Neural crest cell (in vitro differentiated cells): ENCODE measurements at regions not wholly inside any gene's neighbourhood (a gene's known extent, or its start where the extent isn't known, plus 50 kb on each side); places are given as distances from the start of the nearest gene placed in this dataset.
"Not testable (repeated sequence)": the region's sequence is repeated elsewhere in the genome, so short reads cannot be mapped to it uniquely, and the experiment has no call there.

Experiments used
- DNase-seq: peaks from one replicate; pipeline ENCODE4 v3.0.0; 2021; ENCODE audit warnings: low read depth, mixed read lengths, low spot score
- H3K27ac Mint-ChIP-seq: one replicate; pipeline ENCODE4 v1.8.0; 2021; ENCODE audit warnings: mild to moderate bottlenecking, mixed read lengths; ENCODE audit not compliant: unreplicated experiment
- H3K27me3 Mint-ChIP-seq: 2 replicates; pipeline ENCODE4 v1.8.0; 2021; ENCODE audit warnings: low read depth, mild to moderate bottlenecking, mixed read lengths
- H3K36me3 Mint-ChIP-seq: 2 replicates; pipeline ENCODE4 v1.8.0; 2021; ENCODE audit warnings: low read depth, mild to moderate bottlenecking, mixed read lengths
- H3K4me1 Mint-ChIP-seq: 2 replicates; pipeline ENCODE4 v1.8.0; 2021; ENCODE audit warnings: mixed read lengths
- H3K4me3 Mint-ChIP-seq: one replicate; pipeline ENCODE4 v1.8.0; 2021; ENCODE audit warnings: mild to moderate bottlenecking, mixed read lengths
- H3K9me3 Mint-ChIP-seq: 2 replicates; pipeline ENCODE4 v1.8.0; 2021; ENCODE audit warnings: mixed read lengths

DNA sequence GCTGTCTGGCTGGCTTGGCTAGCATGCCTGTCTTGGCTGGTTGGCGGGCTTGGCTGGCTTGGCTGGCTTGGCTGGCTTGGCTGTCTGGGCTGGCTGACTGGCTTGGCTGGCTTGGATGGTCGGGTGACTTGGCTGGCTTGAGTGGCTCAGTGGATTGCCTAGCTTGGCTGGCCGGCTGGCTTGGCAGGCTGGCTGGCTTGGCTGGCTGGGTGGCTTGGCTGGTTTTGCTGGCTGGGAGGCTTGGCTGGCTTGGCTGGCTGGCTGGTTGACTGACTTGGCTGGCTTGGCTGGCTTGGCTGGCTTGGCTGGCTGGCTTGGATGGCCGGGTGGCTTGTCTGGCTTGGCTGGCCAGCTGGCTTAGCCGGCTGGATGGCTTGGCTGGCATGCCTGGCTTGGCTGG is 2828.4 kb downstream of the RPIA start:
- not testable (repeated sequence) for H3K9me3 Mint-ChIP-seq, H3K27ac Mint-ChIP-seq, DNase-seq, H3K4me3 Mint-ChIP-seq, H3K4me1 Mint-ChIP-seq, H3K27me3 Mint-ChIP-seq, H3K36me3 Mint-ChIP-seq

DNA sequence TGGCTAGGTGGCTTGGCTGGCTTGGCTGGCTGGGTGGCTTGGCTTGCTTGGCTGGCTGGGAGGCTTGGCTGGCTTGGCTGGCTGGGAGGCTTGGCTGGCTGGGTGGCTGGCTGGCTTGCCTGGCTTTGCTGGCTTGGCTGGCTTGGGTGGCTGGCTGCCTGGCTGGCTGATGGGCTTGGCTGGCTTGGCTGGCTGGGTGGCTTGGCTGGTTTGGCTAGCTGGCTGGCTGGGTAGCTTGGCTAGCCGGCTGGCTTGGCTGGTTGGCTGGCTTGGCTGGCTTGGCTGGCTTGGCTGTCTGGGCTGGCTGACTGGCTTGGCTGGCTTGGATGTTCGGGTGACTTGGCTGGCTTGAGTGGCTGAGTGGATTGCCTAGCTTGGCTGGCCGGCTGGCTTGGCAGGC is 2829.1 kb downstream of the RPIA start:
- H3K9me3 Mint-ChIP-seq, H3K4me1 Mint-ChIP-seq, DNase-seq, H3K36me3 Mint-ChIP-seq, H3K4me3 Mint-ChIP-seq, H3K27me3 Mint-ChIP-seq, H3K27ac Mint-ChIP-seq: not testable (repeated sequence)

DNA sequence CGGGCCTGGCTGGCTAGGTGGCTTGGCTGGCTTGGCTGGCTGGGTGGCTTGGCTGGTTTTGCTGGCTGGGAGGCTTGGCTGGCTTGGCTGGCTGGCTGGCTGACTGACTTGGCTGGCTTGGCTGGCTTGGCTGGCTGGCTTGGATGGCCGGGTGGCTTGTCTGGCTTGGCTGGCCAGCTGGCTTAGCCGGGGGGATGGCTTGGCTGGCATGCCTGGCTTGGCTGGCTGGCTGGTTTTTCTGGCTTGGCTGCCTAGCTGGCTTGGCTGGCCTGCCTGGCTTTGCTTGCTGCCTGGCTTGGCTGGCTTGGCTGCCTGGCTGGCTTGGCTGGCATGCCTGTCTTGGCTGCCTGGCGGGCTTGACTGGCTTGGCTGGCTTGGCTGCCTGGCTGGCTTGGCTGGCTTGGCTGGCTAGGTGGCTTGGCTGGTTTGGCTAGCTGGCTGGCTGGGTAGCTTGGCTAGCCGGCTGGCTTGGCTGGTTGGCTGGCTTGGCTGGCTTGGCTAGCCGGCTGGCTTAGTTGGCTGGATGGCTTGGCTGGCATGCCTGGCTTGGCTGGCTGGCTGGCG is 2829.6 kb downstream of the RPIA start:
- H3K9me3 Mint-ChIP-seq, H3K4me3 Mint-ChIP-seq, DNase-seq, H3K36me3 Mint-ChIP-seq, H3K27me3 Mint-ChIP-seq, H3K4me1 Mint-ChIP-seq, H3K27ac Mint-ChIP-seq: not testable (repeated sequence)

DNA sequence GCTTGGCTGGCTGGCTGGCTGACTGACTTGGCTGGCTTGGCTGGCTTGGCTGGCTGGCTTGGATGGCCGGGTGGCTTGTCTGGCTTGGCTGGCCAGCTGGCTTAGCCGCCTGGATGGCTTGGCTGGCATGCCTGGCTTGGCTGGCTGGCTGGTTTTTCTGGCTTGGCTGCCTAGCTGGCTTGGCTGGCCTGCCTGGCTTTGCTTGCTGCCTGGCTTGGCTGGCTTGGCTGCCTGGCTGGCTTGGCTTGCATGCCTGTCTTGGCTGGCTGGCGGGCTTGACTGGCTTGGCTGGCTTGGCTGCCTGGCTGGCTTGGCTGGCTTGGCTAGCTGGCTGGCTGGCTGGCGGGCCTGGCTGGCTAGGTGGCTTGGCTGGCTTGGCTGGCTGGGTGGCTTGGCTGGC is 2830.5 kb downstream of the RPIA start:
- not testable (repeated sequence) for H3K36me3 Mint-ChIP-seq, H3K27ac Mint-ChIP-seq

GRCh38 chr2:91522877-91523276 is 2831.4 kb downstream of the RPIA start:
- not testable (repeated sequence) for H3K27me3 Mint-ChIP-seq, H3K9me3 Mint-ChIP-seq, H3K27ac Mint-ChIP-seq, DNase-seq, H3K36me3 Mint-ChIP-seq, H3K4me1 Mint-ChIP-seq, H3K4me3 Mint-ChIP-seq

More for the DNA sequence above, 2830.5 kb downstream of the RPIA start:
- H3K9me3 Mint-ChIP-seq, H3K27me3 Mint-ChIP-seq, H3K4me1 Mint-ChIP-seq, H3K4me3 Mint-ChIP-seq, DNase-seq: not testable (repeated sequence)

DNA sequence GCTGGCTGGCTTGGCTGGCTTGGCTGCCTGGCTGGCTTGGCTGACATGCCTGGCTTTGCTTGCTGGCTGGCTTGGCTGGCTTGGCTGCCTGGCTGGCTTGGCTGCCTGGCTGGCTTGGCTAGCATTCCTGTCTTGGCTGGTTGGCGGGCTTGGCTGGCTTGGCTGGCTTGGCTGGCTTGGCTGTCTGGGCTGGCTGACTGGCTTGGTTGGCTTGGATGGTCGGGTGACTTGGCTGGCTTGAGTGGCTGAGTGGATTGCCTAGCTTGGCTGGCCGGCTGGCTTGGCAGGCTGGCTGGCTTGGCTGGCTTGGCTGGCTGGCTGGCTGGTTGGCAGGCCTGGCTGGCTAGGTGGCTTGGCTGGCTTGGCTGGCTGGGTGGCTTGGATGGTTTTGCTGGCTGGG is 2832.3 kb downstream of the RPIA start:
- DNase-seq, H3K36me3 Mint-ChIP-seq, H3K9me3 Mint-ChIP-seq, H3K4me3 Mint-ChIP-seq, H3K4me1 Mint-ChIP-seq, H3K27ac Mint-ChIP-seq, H3K27me3 Mint-ChIP-seq: not testable (repeated sequence)

DNA sequence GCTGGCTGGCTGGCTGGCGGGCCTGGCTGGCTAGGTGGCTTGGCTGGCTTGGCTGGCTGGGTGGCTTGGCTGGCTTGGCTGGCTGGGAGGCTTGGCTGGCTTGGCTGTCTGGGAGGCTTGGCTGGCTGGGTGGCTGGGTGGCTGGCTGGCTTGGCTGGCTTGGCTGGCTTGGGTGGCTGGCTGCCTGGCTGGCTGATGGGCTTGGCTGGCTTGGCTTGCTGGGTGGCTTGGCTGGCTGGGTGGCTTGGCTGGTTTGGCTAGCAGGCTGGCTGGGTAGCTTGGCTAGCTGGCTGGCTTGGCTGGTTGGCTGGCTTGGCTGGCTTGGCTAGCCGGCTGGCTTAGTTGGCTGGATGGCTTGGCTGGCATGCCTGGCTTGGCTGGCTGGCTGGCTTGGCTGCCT is 2834.1 kb downstream of the RPIA start:
- H3K36me3 Mint-ChIP-seq, H3K4me3 Mint-ChIP-seq, H3K4me1 Mint-ChIP-seq, H3K9me3 Mint-ChIP-seq, H3K27me3 Mint-ChIP-seq, H3K27ac Mint-ChIP-seq, DNase-seq: not testable (repeated sequence)

DNA sequence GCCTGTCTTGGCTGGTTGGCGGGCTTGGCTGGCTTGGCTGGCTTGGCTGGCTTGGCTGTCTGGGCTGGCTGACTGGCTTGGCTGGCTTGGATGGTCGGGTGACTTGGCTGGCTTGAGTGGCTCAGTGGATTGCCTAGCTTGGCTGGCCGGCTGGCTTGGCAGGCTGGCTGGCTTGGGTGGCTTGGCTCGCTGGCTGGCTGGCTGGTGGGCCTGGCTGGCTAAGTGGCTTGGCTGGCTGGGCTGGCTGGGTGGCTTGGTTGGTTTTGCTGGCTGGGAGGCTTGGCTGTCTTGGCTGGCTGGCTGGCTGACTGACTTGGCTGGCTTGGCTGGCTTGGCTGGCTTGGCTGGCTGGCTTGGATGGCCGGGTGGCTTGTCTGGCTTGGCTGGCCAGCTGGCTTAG is 2834.6 kb downstream of the RPIA start:
- not testable (repeated sequence) for H3K36me3 Mint-ChIP-seq

GRCh38 chr2:91527056-91527455 is 2835.6 kb downstream of the RPIA start:
- not testable (repeated sequence) for H3K36me3 Mint-ChIP-seq, H3K27ac Mint-ChIP-seq, H3K9me3 Mint-ChIP-seq, H3K4me1 Mint-ChIP-seq, H3K4me3 Mint-ChIP-seq, H3K27me3 Mint-ChIP-seq, DNase-seq

More for the DNA sequence above, 2834.6 kb downstream of the RPIA start:
- not testable (repeated sequence) for H3K4me1 Mint-ChIP-seq, DNase-seq, H3K4me3 Mint-ChIP-seq, H3K9me3 Mint-ChIP-seq, H3K27me3 Mint-ChIP-seq, H3K27ac Mint-ChIP-seq

GRCh38 chr2:91527491-91528031 is 2836.1 kb downstream of the RPIA start:
- not testable (repeated sequence) for H3K27me3 Mint-ChIP-seq, H3K4me3 Mint-ChIP-seq, H3K4me1 Mint-ChIP-seq, H3K27ac Mint-ChIP-seq, DNase-seq, H3K36me3 Mint-ChIP-seq, H3K9me3 Mint-ChIP-seq

- H3K27me3 Mint-ChIP-seq, DNase-seq, H3K27ac Mint-ChIP-seq, H3K4me1 Mint-ChIP-seq, H3K4me3 Mint-ChIP-seq, H3K9me3 Mint-ChIP-seq, H3K36me3 Mint-ChIP-seq: not testable (repeated sequence)
Observed at GRCh38 chr2:91528361-91528760, 2836.9 kb downstream of the RPIA start.

DNA sequence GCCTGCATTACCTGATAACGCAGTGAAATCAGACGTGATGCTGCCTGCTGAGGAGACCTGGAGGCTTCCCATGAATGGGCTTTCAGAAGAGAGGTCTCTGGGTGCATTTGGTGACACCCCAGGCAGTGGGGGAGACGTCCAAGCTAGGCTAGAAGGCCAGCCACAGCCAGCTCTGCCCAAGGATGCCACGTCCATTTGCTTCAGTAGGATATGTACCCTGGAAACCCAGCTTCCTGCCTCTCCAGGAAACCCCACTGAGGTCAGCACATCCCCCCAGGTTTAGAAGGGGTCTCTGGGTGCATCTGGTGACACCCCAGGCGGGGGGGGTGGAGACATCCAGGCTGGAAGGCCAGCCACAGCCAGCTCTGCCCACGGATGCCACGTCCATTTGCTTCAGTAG is 2844.6 kb downstream of the RPIA start:
- not testable (repeated sequence) for H3K4me1 Mint-ChIP-seq, H3K27ac Mint-ChIP-seq, H3K4me3 Mint-ChIP-seq, H3K9me3 Mint-ChIP-seq, DNase-seq, H3K27me3 Mint-ChIP-seq, H3K36me3 Mint-ChIP-seq

DNA sequence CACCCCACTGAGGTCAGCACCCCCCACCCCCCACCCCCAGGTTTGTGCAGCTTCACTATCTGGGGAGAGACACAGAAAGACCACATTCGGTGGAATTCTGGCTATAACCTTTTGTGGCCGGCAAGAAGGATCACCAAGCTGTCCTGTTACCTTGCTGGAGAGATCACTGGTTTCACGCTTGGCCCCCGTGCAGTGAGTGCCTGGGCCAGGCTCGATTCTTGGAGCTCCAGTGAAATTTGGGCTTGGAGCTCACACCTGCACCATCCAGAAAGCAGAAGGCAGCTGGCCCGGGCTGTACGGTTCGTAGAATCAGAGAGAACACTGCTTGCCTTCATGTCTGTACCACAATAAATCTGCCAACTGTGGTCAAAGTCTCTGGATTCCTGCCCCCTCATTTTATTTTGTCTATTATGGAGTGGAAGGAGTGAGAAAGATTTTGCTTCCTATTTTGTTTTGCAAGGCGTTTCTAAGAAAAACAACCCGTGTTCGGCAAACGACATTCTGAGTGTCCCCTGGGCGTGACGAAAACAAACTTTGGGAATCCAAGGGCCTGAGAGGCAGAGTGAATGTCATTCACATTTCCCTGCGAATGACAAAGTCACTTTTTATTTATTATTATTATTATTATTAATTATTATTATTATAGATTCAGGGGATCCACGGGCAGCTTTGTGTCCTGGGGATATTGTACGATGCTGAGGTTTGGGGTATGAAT is 2845.2 kb downstream of the RPIA start:
- not testable (repeated sequence) for H3K4me1 Mint-ChIP-seq, H3K9me3 Mint-ChIP-seq, H3K27me3 Mint-ChIP-seq, H3K36me3 Mint-ChIP-seq, H3K4me3 Mint-ChIP-seq, DNase-seq, H3K27ac Mint-ChIP-seq

GRCh38 chr2:91549316-91549715 is 2857.8 kb downstream of the RPIA start:
- H3K27ac Mint-ChIP-seq, H3K36me3 Mint-ChIP-seq, DNase-seq, H3K27me3 Mint-ChIP-seq, H3K4me1 Mint-ChIP-seq, H3K9me3 Mint-ChIP-seq, H3K4me3 Mint-ChIP-seq: not testable (repeated sequence)
